ENCODE measurements at regions not wholly inside any gene's neighbourhood (a gene's known extent, or its start where the extent isn't known, plus 50 kb on each side); places are given as distances from the start of the nearest gene placed in this dataset.

DNA sequence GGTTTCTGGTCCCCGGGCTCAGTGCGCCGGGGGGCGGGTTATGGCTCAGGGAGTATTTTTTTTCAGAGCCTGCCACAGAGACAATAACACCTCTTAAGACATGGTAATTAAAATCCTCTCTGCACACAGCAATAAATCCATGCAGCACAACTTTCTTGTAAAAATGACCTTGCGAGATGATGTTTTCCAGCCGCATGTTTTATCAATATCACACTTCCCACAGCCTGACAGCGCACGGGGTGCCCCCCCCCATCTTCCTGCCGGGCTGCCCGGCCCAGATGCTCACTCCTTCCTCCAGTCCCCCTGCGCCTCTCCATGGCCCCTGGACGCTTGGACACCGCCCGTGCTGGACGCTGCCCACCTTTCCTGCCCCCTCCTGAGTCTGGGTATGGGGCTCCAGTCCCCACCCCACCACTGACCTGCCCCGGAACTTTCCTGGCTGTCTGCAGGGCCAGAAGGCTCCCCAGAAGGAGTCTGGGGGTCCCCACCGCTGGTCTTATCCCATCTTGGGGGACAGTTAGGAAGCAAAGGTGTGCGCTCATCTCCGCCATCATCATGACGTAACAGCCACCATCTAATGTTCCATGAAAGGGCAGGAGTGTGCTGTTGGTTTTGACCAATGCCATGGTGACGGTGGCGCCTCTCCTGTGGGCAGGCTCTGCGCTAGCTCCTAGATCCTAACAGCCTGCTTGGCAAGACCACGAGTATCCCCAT, 182.9 kb downstream of the KIF26A start:
- intact Hi-C loops (cut with DNase I): no loop called here
- 40% methylated on average over 24 of the region's 24 CpGs for WGBS

GRCh38 chr14:104321802-104322130, 183.4 kb downstream of the KIF26A start:
- TF ChIP-seq POLR2AphosphoS5 (IDR thresholded peaks at IDR 0.05): no peak
- TF ChIP-seq POLR2A (IDR thresholded peaks at IDR 0.05): no peak
- TF ChIP-seq, protein P1, sequence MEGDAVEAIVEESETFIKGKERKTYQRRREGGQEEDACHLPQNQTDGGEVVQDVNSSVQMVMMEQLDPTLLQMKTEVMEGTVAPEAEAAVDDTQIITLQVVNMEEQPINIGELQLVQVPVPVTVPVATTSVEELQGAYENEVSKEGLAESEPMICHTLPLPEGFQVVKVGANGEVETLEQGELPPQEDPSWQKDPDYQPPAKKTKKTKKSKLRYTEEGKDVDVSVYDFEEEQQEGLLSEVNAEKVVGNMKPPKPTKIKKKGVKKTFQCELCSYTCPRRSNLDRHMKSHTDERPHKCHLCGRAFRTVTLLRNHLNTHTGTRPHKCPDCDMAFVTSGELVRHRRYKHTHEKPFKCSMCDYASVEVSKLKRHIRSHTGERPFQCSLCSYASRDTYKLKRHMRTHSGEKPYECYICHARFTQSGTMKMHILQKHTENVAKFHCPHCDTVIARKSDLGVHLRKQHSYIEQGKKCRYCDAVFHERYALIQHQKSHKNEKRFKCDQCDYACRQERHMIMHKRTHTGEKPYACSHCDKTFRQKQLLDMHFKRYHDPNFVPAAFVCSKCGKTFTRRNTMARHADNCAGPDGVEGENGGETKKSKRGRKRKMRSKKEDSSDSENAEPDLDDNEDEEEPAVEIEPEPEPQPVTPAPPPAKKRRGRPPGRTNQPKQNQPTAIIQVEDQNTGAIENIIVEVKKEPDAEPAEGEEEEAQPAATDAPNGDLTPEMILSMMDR (IDR thresholded peaks at IDR 0.05): no peak
- Histone ChIP-seq H3K27ac (no peak overlapping the region), H3K36me3 (no peaks in the 10 kb centered on the region), H3K4me3 (no peak overlapping the region), H3K27me3 (replicated peaks; ENCODE audit: insufficient read depth) (peaks cover 18% of the 10 kb centered on the region), H3K9me3 (no peaks in the 10 kb centered on the region), H3K4me1 (replicated peaks) (no peaks in the 10 kb centered on the region)
- intact Hi-C loops (cut with DNase I): no loop called here
- DNase-seq (ENCODE audit: low spot score): no peak
- WGBS: 92% methylated on average over 11 of the region's 11 CpGs

More for the DNA sequence above, 182.9 kb downstream of the KIF26A start:
- TF ChIP-seq, protein P1 (IDR thresholded peaks at IDR 0.05): no peak
- TF ChIP-seq POLR2AphosphoS5 (IDR thresholded peaks at IDR 0.05) (no peak), POLR2A (IDR thresholded peaks at IDR 0.05) (no peak)
- no peaks in the 10 kb centered on the region for H3K4me1 ChIP-seq (replicated peaks)
- H3K27ac ChIP-seq: no peak overlapping the region
- no peaks in the 10 kb centered on the region for H3K36me3 ChIP-seq
- H3K27me3 ChIP-seq (replicated peaks; ENCODE audit: insufficient read depth): peaks cover 18% of the 10 kb centered on the region
- no peak for DNase-seq (ENCODE audit: low spot score)
- no peaks in the 10 kb centered on the region for H3K9me3 ChIP-seq
- H3K4me3 ChIP-seq: no peak overlapping the region

DNA sequence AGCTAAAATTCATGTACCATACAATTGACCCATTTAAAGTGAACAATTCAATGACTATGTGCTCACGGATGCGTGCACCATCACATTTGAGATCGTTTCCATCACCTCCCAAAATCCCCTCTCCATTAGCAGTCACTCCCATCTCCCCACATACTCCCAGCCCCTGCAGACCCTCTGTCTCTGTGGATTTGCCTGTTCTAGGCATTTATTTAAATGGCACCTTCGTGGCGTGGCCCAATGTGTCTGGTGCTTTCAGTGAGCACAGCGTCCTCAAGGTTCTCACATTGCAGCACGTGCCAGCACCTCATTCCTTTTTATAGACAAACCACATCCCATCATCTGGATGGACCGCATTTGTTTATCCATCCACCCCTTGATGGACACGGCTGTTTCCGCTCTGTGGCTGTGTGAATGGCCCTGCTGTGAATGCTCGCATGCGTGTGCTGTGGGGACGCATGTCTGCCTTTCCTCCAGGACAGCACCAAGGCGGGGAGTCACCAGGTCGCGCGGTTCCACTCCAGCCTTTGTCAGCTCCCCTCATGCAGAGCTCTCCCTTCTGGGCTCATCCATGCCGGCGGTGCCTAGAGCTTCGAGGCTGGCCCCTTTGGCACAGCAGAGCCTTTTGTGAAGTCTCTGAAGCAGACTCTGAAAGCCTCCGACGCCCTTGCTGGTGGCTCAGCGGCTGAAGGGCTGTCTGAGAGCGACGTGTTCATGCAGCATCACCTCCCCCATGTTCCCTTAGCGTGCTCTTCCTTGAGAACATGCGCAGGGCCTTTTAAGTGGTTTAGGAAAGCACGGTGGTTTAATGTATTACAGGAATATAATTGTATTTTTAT, 184.4 kb downstream of the KIF26A start:
- TF ChIP-seq POLR2AphosphoS5 (IDR thresholded peaks at IDR 0.05): no peak
- no peak overlapping the region for H3K4me3 ChIP-seq
- H3K9me3 ChIP-seq: no peaks in the 10 kb centered on the region
- intact Hi-C loops (cut with DNase I): no loop called here
- DNase-seq (ENCODE audit: low spot score): no peak
- no peaks in the 10 kb centered on the region for H3K36me3 ChIP-seq
- H3K27me3 ChIP-seq (replicated peaks; ENCODE audit: insufficient read depth): peaks cover 18% of the 10 kb centered on the region
- no peak overlapping the region for H3K27ac ChIP-seq
- 40% methylated on average over 28 of the region's 28 CpGs for WGBS
- no peaks in the 10 kb centered on the region for H3K4me1 ChIP-seq (replicated peaks)

DNA sequence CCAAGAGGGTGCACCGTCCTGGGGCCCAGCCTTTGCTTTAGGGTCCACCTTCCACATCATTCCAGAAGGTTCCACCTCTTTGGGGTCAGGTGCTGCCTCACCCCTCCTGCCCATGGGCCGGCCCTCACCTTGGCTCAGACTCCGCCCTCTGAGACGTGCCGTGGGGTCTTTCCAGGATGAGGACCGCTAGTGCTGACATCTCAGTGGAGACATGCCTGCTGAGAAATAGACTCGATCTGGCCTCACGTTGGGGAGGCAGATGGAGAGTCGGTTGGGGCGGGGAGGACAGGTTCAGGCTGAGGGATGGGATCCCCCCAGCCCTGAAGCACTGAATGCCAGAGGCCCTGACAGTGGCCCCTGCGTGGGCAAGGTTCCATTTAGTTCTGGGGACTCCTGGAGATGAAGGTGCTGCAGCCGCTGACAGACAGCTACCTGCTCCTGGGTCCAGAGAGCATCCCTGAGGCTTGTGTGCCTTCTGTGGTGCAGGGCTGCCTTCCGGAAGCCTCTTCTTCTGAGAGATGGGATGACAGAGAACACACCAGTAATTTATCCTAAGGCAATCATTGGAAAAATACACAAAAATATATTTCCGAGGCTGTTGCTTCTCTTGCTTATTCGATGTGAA, 185.3 kb downstream of the KIF26A start:
- DNase-seq (ENCODE audit: low spot score): no peak
- 84% methylated on average over 15 of the region's 15 CpGs for WGBS
- H3K9me3 ChIP-seq: no peaks in the 10 kb centered on the region
- peaks cover 18% of the 10 kb centered on the region for H3K27me3 ChIP-seq (replicated peaks; ENCODE audit: insufficient read depth)
- no peaks in the 10 kb centered on the region for H3K4me1 ChIP-seq (replicated peaks)
- no peak for TF ChIP-seq POLR2AphosphoS5 (IDR thresholded peaks at IDR 0.05)
- TF ChIP-seq, protein P1 (IDR thresholded peaks at IDR 0.05): no peak
- intact Hi-C loops (cut with DNase I): no loop called here
- H3K4me3 ChIP-seq: no peak overlapping the region
- no peaks in the 10 kb centered on the region for H3K36me3 ChIP-seq
- no peak overlapping the region for H3K27ac ChIP-seq

GRCh38 chr14:104326848-104327247, 188.5 kb downstream of the KIF26A start:
- H3K27ac ChIP-seq: no peak overlapping the region
- no peaks in the 10 kb centered on the region for H3K9me3 ChIP-seq
- H3K27me3 ChIP-seq (replicated peaks; ENCODE audit: insufficient read depth): no peaks in the 10 kb centered on the region
- H3K4me1 ChIP-seq (replicated peaks): no peaks in the 10 kb centered on the region
- no peak overlapping the region for H3K4me3 ChIP-seq
- WGBS: 77% methylated on average over 9 of the region's 10 CpGs
- TF ChIP-seq POLR2A (IDR thresholded peaks at IDR 0.05) (no peak), POLR2AphosphoS5 (IDR thresholded peaks at IDR 0.05) (no peak)
- TF ChIP-seq, protein P1 (IDR thresholded peaks at IDR 0.05): no peak
- H3K36me3 ChIP-seq: no peaks in the 10 kb centered on the region
- no peak for DNase-seq (ENCODE audit: low spot score)
- intact Hi-C loops (cut with DNase I): no loop called here
